ENCODE measurements at regions not wholly inside any gene's neighbourhood (a gene's known extent, or its start where the extent isn't known, plus 50 kb on each side); places are given as distances from the start of the nearest gene placed in this dataset.
"Not testable (repeated sequence)": the region's sequence is repeated elsewhere in the genome, so short reads cannot be mapped to it uniquely, and the experiment has no call there.

DNA sequence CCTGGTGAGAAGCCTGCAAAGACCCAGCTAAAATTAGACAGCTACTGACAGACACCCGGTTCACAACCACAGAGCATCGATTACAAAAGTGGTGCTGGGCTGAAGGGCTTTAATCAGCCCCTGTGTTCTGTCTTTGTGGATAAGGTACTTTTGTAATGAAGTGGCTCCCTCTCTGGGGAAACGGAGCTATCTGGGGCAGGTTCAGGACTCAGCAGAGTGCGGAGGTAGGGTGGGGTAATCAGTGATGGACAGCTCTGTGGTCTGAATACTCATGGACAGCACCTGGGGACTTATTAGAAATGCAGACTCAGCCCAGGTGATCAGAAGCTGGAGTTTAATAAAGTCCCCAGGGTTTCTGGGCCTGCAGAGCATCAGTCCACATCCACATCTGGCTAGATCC, 152.0 kb downstream of the MATN1 start:
- Mint-ChIP-seq H3K4me1 (no peaks in the 10 kb centered on the region), H3K9me3 (no peaks in the 10 kb centered on the region), H3K27me3 (peaks cover 70% of the 10 kb centered on the region), H3K4me3 (no peak overlapping the region), H3K36me3 (ENCODE audit: insufficient read depth) (no peaks in the 10 kb centered on the region), H3K27ac (ENCODE audit: low read depth) (no peak overlapping the region)
- DNase-seq (ENCODE audit: low spot score in 2 of 2) (no peak), ATAC-seq (replicated peaks; ENCODE audit: extremely low read depth, poor library complexity, severe bottlenecking) (no peak)

GRCh38 chr1:30569384-30569783, 154.0 kb downstream of the MATN1 start:
- Mint-ChIP-seq H3K9me3 (no peaks in the 10 kb centered on the region), H3K27me3 (peaks cover 71% of the 10 kb centered on the region), H3K4me3 (no peak overlapping the region), H3K4me1 (no peaks in the 10 kb centered on the region), H3K27ac (ENCODE audit: low read depth) (no peak overlapping the region), H3K36me3 (ENCODE audit: insufficient read depth) (no peaks in the 10 kb centered on the region)
- ATAC-seq (replicated peaks; ENCODE audit: extremely low read depth, poor library complexity, severe bottlenecking): no peak
- DNase-seq (ENCODE audit: low spot score in 2 of 2): no peak

DNA sequence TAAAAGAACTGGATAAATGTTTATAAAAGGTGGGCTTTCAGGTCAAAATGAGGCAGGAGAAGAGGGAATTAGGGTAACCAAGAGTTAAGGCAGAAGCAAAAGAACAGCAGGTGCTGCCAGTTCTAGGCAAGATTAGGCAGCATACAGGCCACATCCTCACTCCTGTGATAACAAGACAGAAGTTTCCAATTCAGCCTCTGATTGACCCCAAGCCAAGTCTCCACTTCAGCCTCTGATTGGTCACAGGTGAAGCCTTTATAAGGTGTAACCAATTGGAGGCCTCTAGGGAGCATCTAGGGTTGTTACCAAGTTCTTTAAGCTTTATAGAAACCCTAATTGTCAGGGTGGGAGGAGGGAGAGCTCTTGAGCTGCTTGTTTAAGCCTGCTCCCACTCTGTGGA, 160.8 kb downstream of the MATN1 start:
- no peak for ATAC-seq (replicated peaks; ENCODE audit: extremely low read depth, poor library complexity, severe bottlenecking)
- DNase-seq (ENCODE audit: low spot score in 2 of 2): no peak
- H3K9me3 Mint-ChIP-seq: peaks cover 21% of the 10 kb centered on the region
- H3K4me3 Mint-ChIP-seq: no peak overlapping the region
- no peak overlapping the region for H3K27ac Mint-ChIP-seq (ENCODE audit: low read depth)
- H3K4me1 Mint-ChIP-seq: no peaks in the 10 kb centered on the region
- H3K36me3 Mint-ChIP-seq (ENCODE audit: insufficient read depth): no peaks in the 10 kb centered on the region
- peaks cover 45% of the 10 kb centered on the region for H3K27me3 Mint-ChIP-seq

GRCh38 chr1:30551603-30552002, 171.8 kb downstream of the MATN1 start:
- ATAC-seq (replicated peaks; ENCODE audit: extremely low read depth, poor library complexity, severe bottlenecking) (no peak), DNase-seq (ENCODE audit: low spot score in 2 of 2) (no peak)
- no peaks in the 10 kb centered on the region for H3K4me1 Mint-ChIP-seq
- H3K36me3 Mint-ChIP-seq (ENCODE audit: insufficient read depth): no peaks in the 10 kb centered on the region
- H3K9me3 Mint-ChIP-seq: peaks cover 4% of the 10 kb centered on the region
- H3K27ac Mint-ChIP-seq (ENCODE audit: low read depth): no peak overlapping the region
- peaks cover 55% of the 10 kb centered on the region for H3K27me3 Mint-ChIP-seq
- no peak overlapping the region for H3K4me3 Mint-ChIP-seq

DNA sequence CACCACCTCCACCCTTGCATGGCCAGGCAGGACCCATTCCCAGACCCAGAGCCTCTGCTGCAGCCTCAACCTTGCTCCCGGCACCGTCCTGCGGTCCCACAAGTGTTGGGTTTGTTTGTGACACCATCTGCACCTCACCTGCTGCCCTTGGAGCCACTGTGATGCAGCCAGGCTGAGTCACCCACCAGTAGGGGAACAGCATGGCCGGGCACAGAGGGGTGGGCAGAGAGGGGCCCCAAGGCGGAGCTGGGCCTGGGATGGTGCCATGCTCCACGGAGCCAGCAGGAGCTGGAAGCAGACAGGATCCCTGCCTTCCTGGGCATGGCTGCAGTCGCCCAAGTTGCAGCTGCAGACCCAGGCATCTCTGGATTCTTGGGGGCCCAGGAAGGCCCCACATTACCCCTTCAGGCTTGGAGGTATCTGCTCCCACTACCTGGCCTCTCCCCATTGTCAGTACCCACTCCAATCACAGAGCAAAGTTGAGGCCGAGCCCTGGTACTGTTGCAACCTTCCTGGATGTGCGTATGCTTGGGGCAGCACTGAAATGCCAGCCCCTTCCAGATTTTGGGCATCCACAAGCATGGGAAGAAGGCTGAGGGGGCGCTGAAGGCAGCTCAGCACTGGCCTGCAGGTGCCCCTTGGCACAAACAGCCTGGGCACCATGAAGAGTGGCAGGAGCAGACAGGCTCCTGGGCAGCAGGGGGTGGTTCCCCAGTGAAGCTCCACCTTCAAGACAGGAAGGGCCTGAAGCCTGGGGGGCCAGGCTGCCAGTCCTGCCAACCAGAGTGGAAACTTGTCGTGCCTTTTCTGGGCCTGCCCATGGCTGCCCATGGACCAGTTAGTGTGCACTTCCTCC, 172.8 kb downstream of the MATN1 start:
- no peak for ATAC-seq (replicated peaks; ENCODE audit: extremely low read depth, poor library complexity, severe bottlenecking)
- Mint-ChIP-seq H3K27ac (ENCODE audit: low read depth) (no peak overlapping the region), H3K27me3 (peaks cover 57% of the 10 kb centered on the region), H3K36me3 (ENCODE audit: insufficient read depth) (no peaks in the 10 kb centered on the region), H3K4me3 (no peak overlapping the region), H3K9me3 (no peaks in the 10 kb centered on the region), H3K4me1 (no peaks in the 10 kb centered on the region)
- no peak for DNase-seq (ENCODE audit: low spot score in 2 of 2)

- H3K4me3 Mint-ChIP-seq; H3K36me3 Mint-ChIP-seq (ENCODE audit: insufficient read depth); H3K9me3 Mint-ChIP-seq; H3K4me1 Mint-ChIP-seq; ATAC-seq (replicated peaks; ENCODE audit: extremely low read depth, poor library complexity, severe bottlenecking); DNase-seq (ENCODE audit: low spot score in 2 of 2); H3K27ac Mint-ChIP-seq (ENCODE audit: low read depth): not testable (repeated sequence)
- H3K27me3 Mint-ChIP-seq: peaks cover 57% of the 10 kb centered on the region
Measured at GRCh38 chr1:30549872-30550271, 173.5 kb downstream of the MATN1 start.

GRCh38 chr1:30548294-30548693, 175.1 kb downstream of the MATN1 start:
- Mint-ChIP-seq H3K36me3 (ENCODE audit: insufficient read depth) (no peaks in the 10 kb centered on the region), H3K4me1 (no peaks in the 10 kb centered on the region), H3K9me3 (no peaks in the 10 kb centered on the region), H3K4me3 (no peak overlapping the region), H3K27ac (ENCODE audit: low read depth) (no peak overlapping the region), H3K27me3 (peaks cover 60% of the 10 kb centered on the region)
- DNase-seq (ENCODE audit: low spot score in 2 of 2): no peak
- no peak for ATAC-seq (replicated peaks; ENCODE audit: extremely low read depth, poor library complexity, severe bottlenecking)

GRCh38 chr1:30547326-30547725, 176.1 kb downstream of the MATN1 start:
- not testable (repeated sequence) for H3K9me3 Mint-ChIP-seq; H3K27ac Mint-ChIP-seq (ENCODE audit: low read depth); H3K4me3 Mint-ChIP-seq; H3K36me3 Mint-ChIP-seq (ENCODE audit: insufficient read depth); DNase-seq (ENCODE audit: low spot score in 2 of 2); ATAC-seq (replicated peaks; ENCODE audit: extremely low read depth, poor library complexity, severe bottlenecking); H3K4me1 Mint-ChIP-seq
- peaks cover 51% of the 10 kb centered on the region for H3K27me3 Mint-ChIP-seq

- H3K4me1 Mint-ChIP-seq: no peaks in the 10 kb centered on the region
- DNase-seq (ENCODE audit: low spot score in 2 of 2): no peak
- H3K9me3 Mint-ChIP-seq: no peaks in the 10 kb centered on the region
- no peak overlapping the region for H3K4me3 Mint-ChIP-seq
- no peak overlapping the region for H3K27ac Mint-ChIP-seq (ENCODE audit: low read depth)
- no peak for ATAC-seq (replicated peaks; ENCODE audit: extremely low read depth, poor library complexity, severe bottlenecking)
- H3K36me3 Mint-ChIP-seq (ENCODE audit: insufficient read depth): no peaks in the 10 kb centered on the region
- peaks cover 37% of the 10 kb centered on the region for H3K27me3 Mint-ChIP-seq
Measured at GRCh38 chr1:30545365-30545764, 178.0 kb downstream of the MATN1 start.

GRCh38 chr1:30541721-30542485, 181.5 kb downstream of the MATN1 start:
- peaks cover 40% of the 10 kb centered on the region for H3K27me3 Mint-ChIP-seq
- ATAC-seq (replicated peaks; ENCODE audit: extremely low read depth, poor library complexity, severe bottlenecking) (no peak), DNase-seq (ENCODE audit: low spot score in 2 of 2) (no peak)
- no peaks in the 10 kb centered on the region for H3K9me3 Mint-ChIP-seq
- H3K4me3 Mint-ChIP-seq: no peak overlapping the region
- no peak overlapping the region for H3K27ac Mint-ChIP-seq (ENCODE audit: low read depth)
- H3K4me1 Mint-ChIP-seq: no peaks in the 10 kb centered on the region
- no peaks in the 10 kb centered on the region for H3K36me3 Mint-ChIP-seq (ENCODE audit: insufficient read depth)

DNA sequence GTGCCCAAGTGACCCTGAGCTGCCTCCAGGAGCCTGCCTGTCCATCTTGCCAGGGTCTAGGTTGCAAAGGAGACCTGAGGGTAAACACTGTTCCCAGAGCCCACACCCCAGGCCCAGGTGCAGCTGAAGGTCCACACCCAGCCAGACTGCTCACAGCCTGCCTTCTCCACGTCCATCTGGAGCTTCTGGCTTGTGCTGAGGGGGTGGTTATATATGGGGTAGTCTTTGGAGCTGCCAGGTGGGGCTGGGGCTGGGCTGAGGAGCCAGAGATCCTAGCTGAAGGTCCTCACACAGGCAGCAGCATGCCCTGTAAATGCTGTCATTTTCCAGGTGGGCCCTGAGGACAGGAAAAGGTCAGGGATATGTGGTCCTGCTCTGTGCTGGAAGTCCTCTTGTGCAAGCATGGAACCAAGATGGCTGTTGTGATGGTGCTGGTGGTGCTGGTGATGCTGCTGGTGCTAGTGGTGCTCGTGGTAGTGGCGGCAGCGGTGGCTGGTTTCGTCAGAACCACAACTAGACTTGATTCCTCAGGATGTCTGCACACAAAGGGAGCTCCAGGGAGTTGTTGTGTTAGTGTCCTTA, 182.7 kb downstream of the MATN1 start:
- Mint-ChIP-seq H3K9me3 (no peaks in the 10 kb centered on the region), H3K27me3 (peaks cover 31% of the 10 kb centered on the region), H3K4me3 (no peak overlapping the region), H3K4me1 (no peaks in the 10 kb centered on the region), H3K36me3 (ENCODE audit: insufficient read depth) (no peaks in the 10 kb centered on the region), H3K27ac (ENCODE audit: low read depth) (no peak overlapping the region)
- ATAC-seq (replicated peaks; ENCODE audit: extremely low read depth, poor library complexity, severe bottlenecking) (no peak), DNase-seq (ENCODE audit: low spot score in 2 of 2) (no peak)

DNA sequence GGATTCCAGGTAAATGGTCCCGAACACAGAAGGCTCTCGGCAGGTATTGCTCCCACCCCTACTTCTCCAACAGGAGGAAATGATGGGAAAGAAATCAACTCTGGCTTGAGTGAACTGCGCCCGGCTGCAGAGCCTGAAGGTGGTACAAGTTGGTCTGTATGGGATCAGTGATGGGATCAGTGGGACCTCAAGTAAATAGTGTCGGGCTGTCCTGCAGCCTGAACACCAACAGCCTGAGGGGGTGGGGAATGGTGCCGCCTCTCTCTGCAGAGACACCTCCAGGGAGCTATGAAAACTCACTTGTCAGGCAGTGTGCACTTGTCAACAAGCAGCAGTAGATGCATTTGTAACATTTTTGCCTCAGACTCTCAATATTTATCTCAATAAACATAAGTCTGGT, 183.5 kb downstream of the MATN1 start:
- Mint-ChIP-seq H3K4me1 (no peaks in the 10 kb centered on the region), H3K27me3 (peaks cover 31% of the 10 kb centered on the region), H3K9me3 (no peaks in the 10 kb centered on the region), H3K36me3 (ENCODE audit: insufficient read depth) (no peaks in the 10 kb centered on the region), H3K27ac (ENCODE audit: low read depth) (no peak overlapping the region), H3K4me3 (no peak overlapping the region)
- no peak for DNase-seq (ENCODE audit: low spot score in 2 of 2)
- ATAC-seq (replicated peaks; ENCODE audit: extremely low read depth, poor library complexity, severe bottlenecking): no peak
